CD4-positive, alpha-beta T cell (primary cell): ENCODE measurements at regions not wholly inside any gene's neighbourhood (a gene's known extent, or its start where the extent isn't known, plus 50 kb on each side); places are given as distances from the start of the nearest gene placed in this dataset.

ENCODE experiments used
- ATAC-seq: fragments of 200-7000 bp; cut with Tn5 transposase; one replicate; pipeline ENCODE4 v1.10.0; 2022; ENCODE audit warnings: mild to moderate bottlenecking; ENCODE audit not compliant: poor library complexity
- CTCF ChIA-PET: fragments of 350-600 bp; sonication (Branson Sonifier 250); formaldehyde crosslinking; loops from one replicate; lab custom pipeline; 2021; ENCODE audit warnings: antibody characterized with exemption, inconsistent platforms; lab: Charles Lee
- POLR2A ChIA-PET: fragments of 350-600 bp; sonication (Branson Sonifier 250); formaldehyde crosslinking; loops from one replicate; lab custom pipeline; 2021; ENCODE audit warnings: antibody characterized with exemption, inconsistent platforms; lab: Charles Lee
- DNase-seq, 14 experiments: peaks; one replicate each; pipeline ENCODE4 v3.0.0-alpha.2; 2013 to 2020; ENCODE audit warnings: mixed read lengths in 2 of 14
- H3K27ac ChIP-seq, 2 donors: one replicate each; pipeline versions ENCODE4 v1.5.1 to v1.7.0; 2013; ENCODE audit warnings: low read length in 2 of 2, low read depth in 1 of 2, mild to moderate bottlenecking in 1 of 2
- H3K27me3 ChIP-seq, 2 experiments: 1 replicate in 1 of 2; 2 replicates in 1 of 2; pipeline versions ENCODE4 v1.6.1 to v1.7.0; 2013; ENCODE audit warnings: low read length in 2 of 2, control low read depth in 1 of 2, mild to moderate bottlenecking in 1 of 2, moderate library complexity in 1 of 2; ENCODE audit not compliant: insufficient read depth in 2 of 2, control insufficient read depth in 1 of 2
- H3K36me3 ChIP-seq: one replicate; pipeline ENCODE4 v1.6.1; 2013; ENCODE audit warnings: low read length, control low read depth; ENCODE audit not compliant: insufficient read depth
- H3K4me1 ChIP-seq: one replicate; pipeline ENCODE4 v1.6.1; 2013; ENCODE audit warnings: low read length, control low read depth; ENCODE audit not compliant: insufficient read depth
- H3K4me3 ChIP-seq: one replicate; pipeline ENCODE4 v1.5.1; 2013; ENCODE audit warnings: mild to moderate bottlenecking, low read length, moderate library complexity
- H3K9me3 ChIP-seq, 2 experiments: 1 replicate in 1 of 2; 2 replicates in 1 of 2; pipeline versions ENCODE4 v1.6.1 to v1.7.0; 2013; ENCODE audit warnings: low read length in 2 of 2, mild to moderate bottlenecking in 2 of 2, control low read depth in 1 of 2, moderate library complexity in 1 of 2; ENCODE audit not compliant: control insufficient read depth in 1 of 2, insufficient read depth in 1 of 2
- H3K27ac Mint-ChIP-seq: one replicate; pipeline ENCODE4 v1.8.0; 2020; ENCODE audit warnings: mixed read lengths
- H3K27me3 Mint-ChIP-seq: one replicate; pipeline ENCODE4 v1.8.0; 2021; ENCODE audit warnings: mixed read lengths
- H3K36me3 Mint-ChIP-seq: one replicate; pipeline ENCODE4 v1.8.0; 2021; ENCODE audit warnings: low read depth, mixed read lengths
- H3K4me1 Mint-ChIP-seq: one replicate; pipeline ENCODE4 v1.8.0; 2021; ENCODE audit warnings: low read depth, mixed read lengths
- H3K4me3 Mint-ChIP-seq: one replicate; pipeline ENCODE4 v1.8.0; 2020; ENCODE audit warnings: mild to moderate bottlenecking, mixed read lengths
- H3K9me3 Mint-ChIP-seq: one replicate; pipeline ENCODE4 v1.8.0; 2020; ENCODE audit warnings: mixed read lengths
- intact Hi-C, 2 experiments: fragments of 100-400 bp; cut with DNase I in 1 of 2; cut with micrococcal nuclease in 1 of 2; formaldehyde crosslinking; loops; one replicate each; pipeline versions ENCODE4 v1.15.1 to v1.9.0; 2023 to 2025; cut with DNase I, micrococcal nuclease
- TF ChIP-seq, protein P1 (sequence below): fragments of 200-600 bp; IDR thresholded peaks from one replicate; pipeline ENCODE4 v1.8.0; 2022; ENCODE audit warnings: antibody characterized with exemption, mild to moderate bottlenecking

GRCh38 chr4:181645489-181645888 lies 597.7 kb upstream of the TENM3 start:
- TF ChIP-seq, protein P1, sequence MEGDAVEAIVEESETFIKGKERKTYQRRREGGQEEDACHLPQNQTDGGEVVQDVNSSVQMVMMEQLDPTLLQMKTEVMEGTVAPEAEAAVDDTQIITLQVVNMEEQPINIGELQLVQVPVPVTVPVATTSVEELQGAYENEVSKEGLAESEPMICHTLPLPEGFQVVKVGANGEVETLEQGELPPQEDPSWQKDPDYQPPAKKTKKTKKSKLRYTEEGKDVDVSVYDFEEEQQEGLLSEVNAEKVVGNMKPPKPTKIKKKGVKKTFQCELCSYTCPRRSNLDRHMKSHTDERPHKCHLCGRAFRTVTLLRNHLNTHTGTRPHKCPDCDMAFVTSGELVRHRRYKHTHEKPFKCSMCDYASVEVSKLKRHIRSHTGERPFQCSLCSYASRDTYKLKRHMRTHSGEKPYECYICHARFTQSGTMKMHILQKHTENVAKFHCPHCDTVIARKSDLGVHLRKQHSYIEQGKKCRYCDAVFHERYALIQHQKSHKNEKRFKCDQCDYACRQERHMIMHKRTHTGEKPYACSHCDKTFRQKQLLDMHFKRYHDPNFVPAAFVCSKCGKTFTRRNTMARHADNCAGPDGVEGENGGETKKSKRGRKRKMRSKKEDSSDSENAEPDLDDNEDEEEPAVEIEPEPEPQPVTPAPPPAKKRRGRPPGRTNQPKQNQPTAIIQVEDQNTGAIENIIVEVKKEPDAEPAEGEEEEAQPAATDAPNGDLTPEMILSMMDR = no peak
- Histone ChIP-seq H3K4me1 (no peaks in the 10 kb centered on the region), H3K27me3 (no peaks in the 10 kb centered on the region), H3K4me3 (no peak overlapping the region), H3K9me3 (peaks cover 0 to 3% of the 10 kb centered on the region in 2 experiments), H3K36me3 (no peaks in the 10 kb centered on the region), H3K27ac (no peak overlapping the region)
- POLR2A ChIA-PET = no interaction called here
- intact Hi-C loops = no loop called here
- ATAC-seq (no peak), DNase-seq (no peak)
- CTCF ChIA-PET = no interaction called here
- Mint-ChIP-seq H3K27me3 (no peaks in the 10 kb centered on the region), H3K4me3 (no peak overlapping the region), H3K9me3 (peaks cover 7% of the 10 kb centered on the region), H3K4me1 (no peaks in the 10 kb centered on the region), H3K36me3 (no peaks in the 10 kb centered on the region), H3K27ac (no peak overlapping the region)

- H3K36me3 ChIP-seq = no peaks in the 10 kb centered on the region
These were observed 596.3 kb upstream of the TENM3 start for GRCh38 chr4:181646864-181647263.

GRCh38 chr4:181647396-181648147 lies 595.6 kb upstream of the TENM3 start:
- H3K27ac ChIP-seq = no peak overlapping the region
- no peak overlapping the region for H3K4me3 Mint-ChIP-seq
- H3K27me3 ChIP-seq = no peaks in the 10 kb centered on the region
- no peak overlapping the region for H3K27ac Mint-ChIP-seq
- no peaks in the 10 kb centered on the region for H3K36me3 ChIP-seq
- no peaks in the 10 kb centered on the region for H3K27me3 Mint-ChIP-seq
- no peak overlapping the region for H3K4me3 ChIP-seq
- TF ChIP-seq, protein P1 = no peak
- H3K4me1 ChIP-seq = no peaks in the 10 kb centered on the region
- no peak for DNase-seq
- peaks cover 0 to 3% of the 10 kb centered on the region in 2 experiments for H3K9me3 ChIP-seq
- no peaks in the 10 kb centered on the region for H3K36me3 Mint-ChIP-seq
- CTCF ChIA-PET = no interaction called here
- H3K4me1 Mint-ChIP-seq = no peaks in the 10 kb centered on the region
- intact Hi-C loops = no loop called here
- POLR2A ChIA-PET = no interaction called here
- no peak for ATAC-seq
- H3K9me3 Mint-ChIP-seq = peaks cover 7% of the 10 kb centered on the region

More at GRCh38 chr4:181646864-181647263, 596.3 kb upstream of the TENM3 start:
- Mint-ChIP-seq H3K9me3 (peaks cover 7% of the 10 kb centered on the region), H3K4me1 (no peaks in the 10 kb centered on the region), H3K27me3 (no peaks in the 10 kb centered on the region), H3K36me3 (no peaks in the 10 kb centered on the region), H3K27ac (no peak overlapping the region), H3K4me3 (no peak overlapping the region)
- ATAC-seq (no peak), DNase-seq (no peak)
- POLR2A ChIA-PET = no interaction called here
- intact Hi-C loops = no loop called here
- no peaks in the 10 kb centered on the region for H3K4me1 ChIP-seq
- CTCF ChIA-PET = no interaction called here
- H3K27me3 ChIP-seq = no peaks in the 10 kb centered on the region
- H3K9me3 ChIP-seq = peaks cover 0 to 3% of the 10 kb centered on the region in 2 experiments
- H3K4me3 ChIP-seq = no peak overlapping the region
- no peak overlapping the region for H3K27ac ChIP-seq
- TF ChIP-seq, protein P1 = no peak
